ENCODE measurements at regions not wholly inside any gene's neighbourhood (a gene's known extent, or its start where the extent isn't known, plus 50 kb on each side); places are given as distances from the start of the nearest gene placed in this dataset.
"Not testable (repeated sequence)": the region's sequence is repeated elsewhere in the genome, so short reads cannot be mapped to it uniquely, and the experiment has no call there.

DNA sequence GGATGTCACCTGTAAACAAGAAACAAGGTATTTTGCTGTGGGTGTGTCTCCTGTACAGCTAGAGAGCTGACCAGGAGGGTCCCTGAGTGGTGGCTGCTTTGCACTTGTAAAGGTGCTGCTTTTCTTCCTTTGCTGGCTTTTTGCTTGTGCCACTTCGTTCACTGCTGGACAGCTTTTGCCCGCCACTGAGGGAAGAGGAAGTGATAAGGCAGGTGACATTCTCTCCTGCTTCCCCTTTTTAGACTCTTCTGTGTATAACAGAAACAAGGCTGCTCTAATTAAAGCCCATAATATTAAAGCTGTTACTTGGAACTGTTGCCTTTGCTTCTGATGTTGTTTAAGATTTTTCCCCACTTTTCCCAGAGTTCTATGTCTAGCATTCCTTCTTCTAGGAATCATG is 218.6 kb upstream of the TSPY4 start:
- intact Hi-C loops (cut with DNase I): no loop called here
- Histone ChIP-seq H3K27ac (no peak overlapping the region), H3K9me3 (replicated peaks in 1 of 3) (no peaks in the 10 kb centered on the region), H3K27me3 (no peaks in the 10 kb centered on the region), H3K4me3 (no peak overlapping the region), H3K36me3 (replicated peaks in 1 of 2) (no peaks in the 10 kb centered on the region), H3K4me1 (replicated peaks in 1 of 2) (no peaks in the 10 kb centered on the region)
- 12 to 56% methylated on average over 2 of the region's 2 CpGs; no CpG with 5 or more reads in 2 of the 4 donors for WGBS, 4 donors
- no peak for DNase-seq
- TF ChIP-seq, protein P1, sequence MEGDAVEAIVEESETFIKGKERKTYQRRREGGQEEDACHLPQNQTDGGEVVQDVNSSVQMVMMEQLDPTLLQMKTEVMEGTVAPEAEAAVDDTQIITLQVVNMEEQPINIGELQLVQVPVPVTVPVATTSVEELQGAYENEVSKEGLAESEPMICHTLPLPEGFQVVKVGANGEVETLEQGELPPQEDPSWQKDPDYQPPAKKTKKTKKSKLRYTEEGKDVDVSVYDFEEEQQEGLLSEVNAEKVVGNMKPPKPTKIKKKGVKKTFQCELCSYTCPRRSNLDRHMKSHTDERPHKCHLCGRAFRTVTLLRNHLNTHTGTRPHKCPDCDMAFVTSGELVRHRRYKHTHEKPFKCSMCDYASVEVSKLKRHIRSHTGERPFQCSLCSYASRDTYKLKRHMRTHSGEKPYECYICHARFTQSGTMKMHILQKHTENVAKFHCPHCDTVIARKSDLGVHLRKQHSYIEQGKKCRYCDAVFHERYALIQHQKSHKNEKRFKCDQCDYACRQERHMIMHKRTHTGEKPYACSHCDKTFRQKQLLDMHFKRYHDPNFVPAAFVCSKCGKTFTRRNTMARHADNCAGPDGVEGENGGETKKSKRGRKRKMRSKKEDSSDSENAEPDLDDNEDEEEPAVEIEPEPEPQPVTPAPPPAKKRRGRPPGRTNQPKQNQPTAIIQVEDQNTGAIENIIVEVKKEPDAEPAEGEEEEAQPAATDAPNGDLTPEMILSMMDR (IDR thresholded peaks at IDR 0.05): no peak
- no peak for TF ChIP-seq POLR2A (IDR thresholded peaks at IDR 0.05)

DNA sequence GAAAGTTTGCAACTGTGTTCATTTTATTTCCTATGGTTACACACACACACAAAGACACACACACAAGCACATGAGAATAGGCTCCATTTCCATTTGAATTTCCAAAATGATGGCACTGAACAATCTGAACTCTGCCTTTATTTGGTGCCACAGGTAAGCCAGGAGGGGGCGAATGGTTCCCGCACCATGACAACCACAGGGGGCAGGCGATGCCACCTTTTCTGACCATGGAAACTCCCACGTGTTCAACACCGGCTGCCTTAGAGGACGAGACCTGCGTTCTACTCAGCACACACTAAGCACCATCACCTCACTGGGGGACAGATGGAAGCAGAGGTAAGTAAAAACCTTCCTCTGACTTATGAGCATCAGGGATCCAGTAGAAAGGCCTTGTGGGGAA is 212.6 kb upstream of the TSPY4 start:
- WGBS, 4 donors: 45 to 57% methylated on average over 2 to 7 of the region's 7 CpGs; no CpG with 5 or more reads in 2 of the 4 donors
- H3K9me3 ChIP-seq (replicated peaks in 1 of 3): no peaks in the 10 kb centered on the region
- H3K36me3 ChIP-seq (replicated peaks in 1 of 2): no peaks in the 10 kb centered on the region
- H3K27ac ChIP-seq: no peak overlapping the region
- H3K4me3 ChIP-seq: no peak overlapping the region
- TF ChIP-seq, protein P1 (IDR thresholded peaks at IDR 0.05): no peak
- no peak for TF ChIP-seq POLR2A (IDR thresholded peaks at IDR 0.05)
- H3K27me3 ChIP-seq: no peaks in the 10 kb centered on the region
- no peaks in the 10 kb centered on the region for H3K4me1 ChIP-seq (replicated peaks in 1 of 2)
- DNase-seq: no peak
- intact Hi-C loops (cut with DNase I): no loop called here

DNA sequence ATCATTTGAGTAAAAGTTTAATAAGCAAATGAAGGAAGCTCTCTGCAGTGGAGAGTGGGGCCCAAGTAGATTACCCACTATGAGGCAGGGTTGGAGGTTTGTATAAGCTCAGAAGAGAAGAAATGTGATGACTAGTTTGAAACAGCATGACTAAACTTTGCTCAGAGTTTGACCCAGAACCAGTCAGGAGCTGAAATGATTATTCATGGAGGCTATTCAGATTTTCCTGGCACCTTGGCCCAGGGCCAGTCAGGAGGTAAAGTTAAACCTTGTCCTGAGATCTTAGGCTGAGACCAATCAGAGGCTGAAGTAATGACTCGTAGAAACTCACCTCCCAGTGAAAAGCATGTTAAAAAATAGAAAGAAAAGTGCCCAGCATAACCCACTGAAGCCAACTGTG is 210.7 kb upstream of the TSPY4 start:
- H3K9me3 ChIP-seq (replicated peaks in 1 of 3): no peaks in the 10 kb centered on the region
- H3K4me1 ChIP-seq (replicated peaks in 1 of 2): no peaks in the 10 kb centered on the region
- H3K27ac ChIP-seq: no peak overlapping the region
- H3K27me3 ChIP-seq: no peaks in the 10 kb centered on the region
- no peaks in the 10 kb centered on the region for H3K36me3 ChIP-seq (replicated peaks in 1 of 2)
- DNase-seq: no peak
- H3K4me3 ChIP-seq: no peak overlapping the region
- intact Hi-C loops (cut with DNase I): no loop called here
- 0 to 27% methylated on average over 1 of the region's 1 CpG; no CpG with 5 or more reads in 2 of the 4 donors for WGBS, 4 donors
- TF ChIP-seq POLR2A (IDR thresholded peaks at IDR 0.05): no peak
- TF ChIP-seq, protein P1 (IDR thresholded peaks at IDR 0.05): no peak

DNA sequence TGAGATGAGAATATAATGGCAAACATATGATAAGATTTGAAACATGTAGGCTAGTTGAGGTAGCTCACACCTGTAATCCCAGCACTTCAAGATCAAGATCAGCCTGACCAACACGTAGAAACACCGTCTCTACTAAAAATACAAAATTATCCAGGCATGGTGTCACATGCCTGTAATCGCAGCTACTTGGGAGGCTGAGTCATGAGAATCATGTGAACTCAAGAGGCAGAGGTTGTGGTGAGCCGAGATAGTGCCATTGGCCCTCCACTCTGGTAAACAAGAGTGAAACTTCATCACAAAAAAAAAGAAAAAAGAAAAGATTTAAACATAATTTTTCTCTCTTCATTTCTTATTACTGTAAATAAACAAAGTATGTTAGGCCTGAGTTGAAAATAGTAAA is 193.9 kb upstream of the TSPY4 start:
- H3K36me3 ChIP-seq (replicated peaks in 1 of 2); H3K27ac ChIP-seq; H3K4me1 ChIP-seq (replicated peaks in 1 of 2); H3K4me3 ChIP-seq; H3K27me3 ChIP-seq; DNase-seq; intact Hi-C loops (cut with DNase I); H3K9me3 ChIP-seq (replicated peaks in 1 of 3): not testable (repeated sequence)
- 50 to 53% methylated on average over 4 of the region's 4 CpGs; no CpG with 5 or more reads in 2 of the 4 donors for WGBS, 4 donors

DNA sequence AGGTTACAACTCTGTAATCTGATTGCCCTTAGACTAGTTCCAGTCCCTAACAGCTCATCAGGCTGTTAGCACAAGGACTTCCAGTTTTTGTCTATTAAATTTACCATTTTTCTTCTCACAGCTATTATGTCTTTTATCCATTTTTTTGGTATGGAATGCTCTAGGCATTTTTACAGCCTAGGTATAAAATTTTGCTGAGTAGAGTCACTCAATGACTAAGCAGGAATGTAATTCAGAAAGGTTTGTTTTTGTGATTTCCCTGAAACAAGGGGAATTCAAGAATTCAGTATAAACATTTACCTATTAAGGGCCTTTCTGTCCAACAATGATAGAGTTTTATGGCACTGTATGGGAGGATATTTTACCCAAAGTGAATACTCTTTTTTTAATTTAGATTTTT is 182.7 kb upstream of the TSPY4 start:
- H3K4me1 ChIP-seq (replicated peaks in 1 of 2); H3K4me3 ChIP-seq; H3K9me3 ChIP-seq (replicated peaks in 1 of 3); H3K27me3 ChIP-seq; intact Hi-C loops (cut with DNase I); H3K27ac ChIP-seq; DNase-seq; H3K36me3 ChIP-seq (replicated peaks in 1 of 2): not testable (repeated sequence)
